UCSD-AML1 (cell line): ENCODE measurements at regions not wholly inside any gene's neighbourhood (a gene's known extent, or its start where the extent isn't known, plus 50 kb on each side); places are given as distances from the start of the nearest gene placed in this dataset.
"Not testable (repeated sequence)": the region's sequence is repeated elsewhere in the genome, so short reads cannot be mapped to it uniquely, and the experiment has no call there.

Experiments
- DNase-seq: peaks from one replicate; lab custom pipeline; 2025; ENCODE audit not compliant: unreplicated experiment; lab: John Stamatoyannopoulos, UW

- not testable (repeated sequence) for DNase-seq
Observed at GRCh38 chr3:144023543-144023942, 51.9 kb downstream of the DIPK2A start.

GRCh38 chr3:144028798-144029411 is 57.3 kb downstream of the DIPK2A start:
- peak; percentile 17 for DNase-seq

GRCh38 chr3:144029769-144030168 is 58.1 kb downstream of the DIPK2A start:
- DNase-seq = no peak

- no peak for DNase-seq
Observed at GRCh38 chr3:144031938-144032337, 60.3 kb downstream of the DIPK2A start.

GRCh38 chr3:144032531-144033239 is 61.1 kb downstream of the DIPK2A start:
- DNase-seq = no peak

GRCh38 chr3:144033240-144033589 is 61.6 kb downstream of the DIPK2A start:
- no peak for DNase-seq

GRCh38 chr3:144033863-144034262 is 62.2 kb downstream of the DIPK2A start:
- no peak for DNase-seq

- DNase-seq = no peak
Observed at GRCh38 chr3:144034715-144035290, 63.2 kb downstream of the DIPK2A start.

GRCh38 chr3:144036498-144036897 is 64.9 kb downstream of the DIPK2A start:
- no peak for DNase-seq

GRCh38 chr3:144039661-144040060 is 68.0 kb downstream of the DIPK2A start:
- DNase-seq = no peak

- DNase-seq = no peak
Observed at GRCh38 chr3:144041960-144042556, 70.4 kb downstream of the DIPK2A start.

GRCh38 chr3:144045766-144046165 is 74.1 kb downstream of the DIPK2A start:
- DNase-seq = no peak

GRCh38 chr3:144049374-144049773 is 77.8 kb downstream of the DIPK2A start:
- DNase-seq = no peak

GRCh38 chr3:144051211-144051610 is 79.6 kb downstream of the DIPK2A start:
- no peak for DNase-seq

- no peak for DNase-seq
Observed at GRCh38 chr3:144052275-144052674, 80.7 kb downstream of the DIPK2A start.

GRCh38 chr3:144053121-144053520 is 81.5 kb downstream of the DIPK2A start:
- DNase-seq = no peak

GRCh38 chr3:144054766-144055165 is 83.1 kb downstream of the DIPK2A start:
- DNase-seq = no peak

- no peak for DNase-seq
Observed at GRCh38 chr3:144055604-144056003, 84.0 kb downstream of the DIPK2A start.

- DNase-seq = no peak
Observed at GRCh38 chr3:144058713-144059112, 87.1 kb downstream of the DIPK2A start.

- DNase-seq = no peak
Observed at GRCh38 chr3:144059481-144059880, 87.9 kb downstream of the DIPK2A start.

GRCh38 chr3:144060881-144061280 is 89.3 kb downstream of the DIPK2A start:
- no peak for DNase-seq

GRCh38 chr3:144063306-144063705 is 91.7 kb downstream of the DIPK2A start:
- no peak for DNase-seq
